GM10248 (cell line): ENCODE measurements at regions not wholly inside any gene's neighbourhood (a gene's known extent, or its start where the extent isn't known, plus 50 kb on each side); places are given as distances from the start of the nearest gene placed in this dataset.

Experiments used
- CTCF ChIA-PET: fragments of 300-600 bp; sonication (Branson Sonifier 250); formaldehyde crosslinking; extraction: SDS; loops from one replicate; lab custom pipeline; 2021; ENCODE audit warnings: antibody characterized with exemption; lab: Yijun Ruan, JAX
- POLR2A ChIA-PET: fragments of 350-650 bp; sonication (Branson Sonifier 250); formaldehyde crosslinking; extraction: SDS; loops from one replicate; lab custom pipeline; 2020; ENCODE audit warnings: antibody characterized with exemption; lab: Yijun Ruan, JAX
- DNase-seq: peaks from one replicate; pipeline ENCODE4 v3.0.0; 2012; ENCODE audit errors: extremely low spot score
- CTCF ChIP-seq: IDR thresholded peaks from 2 replicates; pipeline ENCODE4 v1.5.1; 2012; ENCODE audit warnings: mild to moderate bottlenecking, low read depth; ENCODE audit errors: extremely low read depth, missing control alignments, control extremely low read depth

- TF ChIP-seq CTCF, result no peak
- ChIA-PET POLR2A (no interaction called here), CTCF (no interaction called here)
- DNase-seq, result no peak
Observed at GRCh38 chr12:115064296-115064695, 380.3 kb upstream of the TBX3 start.

GRCh38 chr12:115062741-115063140 lies 378.8 kb upstream of the TBX3 start:
- no peak for DNase-seq
- CTCF ChIA-PET, result no interaction called here
- POLR2A ChIA-PET, result no interaction called here
- no peak for TF ChIP-seq CTCF

GRCh38 chr12:115060477-115061168 lies 376.6 kb upstream of the TBX3 start:
- no peak for DNase-seq
- CTCF ChIA-PET, result no interaction called here

GRCh38 chr12:115057445-115057844 lies 373.5 kb upstream of the TBX3 start:
- TF ChIP-seq CTCF, result no peak
- DNase-seq, result no peak
- ChIA-PET CTCF (no interaction called here), POLR2A (no interaction called here)

More at GRCh38 chr12:115060477-115061168, 376.6 kb upstream of the TBX3 start:
- TF ChIP-seq CTCF, result no peak
- POLR2A ChIA-PET, result no interaction called here

GRCh38 chr12:115051378-115051777 lies 367.4 kb upstream of the TBX3 start:
- CTCF ChIA-PET, result no interaction called here
- POLR2A ChIA-PET, result no interaction called here
- no peak for TF ChIP-seq CTCF
- DNase-seq, result no peak

GRCh38 chr12:115049614-115050013 lies 365.6 kb upstream of the TBX3 start:
- no peak for TF ChIP-seq CTCF
- no peak for DNase-seq
- ChIA-PET POLR2A (no interaction called here), CTCF (no interaction called here)
